SU-DHL-6 (cell line): ENCODE measurements at regions not wholly inside any gene's neighbourhood (a gene's known extent, or its start where the extent isn't known, plus 50 kb on each side); places are given as distances from the start of the nearest gene placed in this dataset.

ENCODE experiments used
- H2AFZ ChIP-seq: fragments of 200-600 bp; sonication (generic); 2 replicates; pipeline ENCODE4 v1.6.1; 2014; ENCODE audit warnings: low read depth, mild to moderate bottlenecking, moderate library complexity, mixed read lengths, antibody characterized with exemption, low read length; ENCODE audit not compliant: severe bottlenecking
- H3F3A ChIP-seq: fragments of 200-600 bp; shearing (Covaris generic); 2 replicates; pipeline ENCODE4 v1.6.0; 2016; ENCODE audit warnings: antibody characterized with exemption, mild to moderate bottlenecking; ENCODE audit not compliant: insufficient read depth
- H3K27ac ChIP-seq: fragments of 200-600 bp; sonication (generic); 2 replicates; pipeline ENCODE4 v1.5.1; 2016; ENCODE audit warnings: low read depth, mild to moderate bottlenecking, low read length, moderate library complexity, mixed read lengths
- H3K27me3 ChIP-seq: fragments of 200-600 bp; sonication (generic), shearing (Covaris generic); 2 replicates; pipeline ENCODE4 v1.6.0; 2014; ENCODE audit warnings: mild to moderate bottlenecking, low read length
- H3K36me3 ChIP-seq: fragments of 200-600 bp; sonication (generic); 2 replicates; pipeline ENCODE4 v1.6.1; 2014; ENCODE audit warnings: mild to moderate bottlenecking, low read length, mixed read lengths
- H3K4me2 ChIP-seq: fragments of 300-600, 200-600 bp; shearing (Covaris generic), sonication (generic); 2 replicates; pipeline ENCODE4 v1.6.0; 2014; ENCODE audit warnings: low read length, low read depth, mild to moderate bottlenecking; ENCODE audit not compliant: poor library complexity, severe bottlenecking
- H3K4me3 ChIP-seq: fragments of 200-600 bp; sonication (generic); 2 replicates; pipeline ENCODE4 v1.5.1; 2014; ENCODE audit warnings: antibody characterized with exemption, low read length, mild to moderate bottlenecking, mixed read lengths; ENCODE audit not compliant: insufficient read depth, poor library complexity, severe bottlenecking
- H3K79me2 ChIP-seq: fragments of 200-600 bp; sonication (generic); 2 replicates; pipeline ENCODE4 v1.6.1; 2014; ENCODE audit warnings: mild to moderate bottlenecking, low read length, moderate library complexity; ENCODE audit not compliant: insufficient read depth
- H3K9ac ChIP-seq: fragments of 200-600 bp; sonication (generic); 2 replicates; pipeline ENCODE4 v1.7.0; 2014; ENCODE audit warnings: mild to moderate bottlenecking, low read length
- H3K9me2 ChIP-seq: fragments of 200-600 bp; sonication (generic); replicated peaks from 2 replicates; pipeline ENCODE4 v1.6.1; 2014; ENCODE audit warnings: low read length; ENCODE audit not compliant: insufficient read depth
- H3K9me3 ChIP-seq: fragments of 200-600 bp; sonication (generic); 2 replicates; pipeline ENCODE4 v1.6.1; 2014; ENCODE audit warnings: low read length, mixed read lengths; ENCODE audit not compliant: insufficient read depth
- H4K20me1 ChIP-seq: fragments of 200-600 bp; sonication (generic); 2 replicates; pipeline ENCODE4 v1.6.1; 2014; ENCODE audit warnings: low read depth, mild to moderate bottlenecking, antibody characterized with exemption, low read length, moderate library complexity, mixed read lengths
- EZH2phosphoT487 ChIP-seq: fragments of 200-600 bp; sonication (generic), shearing (Covaris generic); conservative IDR thresholded peaks from 2 replicates; pipeline ENCODE4 v1.6.1; 2018; ENCODE audit warnings: mild to moderate bottlenecking, antibody characterized with exemption, low read length, moderate library complexity, mixed read lengths
- TF ChIP-seq, protein P1 (sequence below): fragments of 200-600 bp; sonication (generic); IDR thresholded peaks from one replicate; pipeline ENCODE4 v1.5.1; 2017; ENCODE audit warnings: antibody characterized with exemption, mild to moderate bottlenecking, low read length, moderate library complexity; ENCODE audit not compliant: insufficient read depth, poor library complexity, severe bottlenecking

- no peak overlapping the region for H2AFZ ChIP-seq
- TF ChIP-seq, protein P1, sequence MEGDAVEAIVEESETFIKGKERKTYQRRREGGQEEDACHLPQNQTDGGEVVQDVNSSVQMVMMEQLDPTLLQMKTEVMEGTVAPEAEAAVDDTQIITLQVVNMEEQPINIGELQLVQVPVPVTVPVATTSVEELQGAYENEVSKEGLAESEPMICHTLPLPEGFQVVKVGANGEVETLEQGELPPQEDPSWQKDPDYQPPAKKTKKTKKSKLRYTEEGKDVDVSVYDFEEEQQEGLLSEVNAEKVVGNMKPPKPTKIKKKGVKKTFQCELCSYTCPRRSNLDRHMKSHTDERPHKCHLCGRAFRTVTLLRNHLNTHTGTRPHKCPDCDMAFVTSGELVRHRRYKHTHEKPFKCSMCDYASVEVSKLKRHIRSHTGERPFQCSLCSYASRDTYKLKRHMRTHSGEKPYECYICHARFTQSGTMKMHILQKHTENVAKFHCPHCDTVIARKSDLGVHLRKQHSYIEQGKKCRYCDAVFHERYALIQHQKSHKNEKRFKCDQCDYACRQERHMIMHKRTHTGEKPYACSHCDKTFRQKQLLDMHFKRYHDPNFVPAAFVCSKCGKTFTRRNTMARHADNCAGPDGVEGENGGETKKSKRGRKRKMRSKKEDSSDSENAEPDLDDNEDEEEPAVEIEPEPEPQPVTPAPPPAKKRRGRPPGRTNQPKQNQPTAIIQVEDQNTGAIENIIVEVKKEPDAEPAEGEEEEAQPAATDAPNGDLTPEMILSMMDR, result no peak
- TF ChIP-seq EZH2phosphoT487, result no peak
- H4K20me1 ChIP-seq, result no peaks in the 10 kb centered on the region
- peaks cover 3% of the 10 kb centered on the region; the same call in 1 of the 2 replicates for H3K79me2 ChIP-seq
- H3K27ac ChIP-seq, result no peak overlapping the region
- no peaks in the 10 kb centered on the region for H3K36me3 ChIP-seq
- no peak overlapping the region for H3K9ac ChIP-seq
- H3F3A ChIP-seq, result peaks cover 14% of the 10 kb centered on the region; the same call in 1 of the 2 replicates
- no peaks in the 10 kb centered on the region for H3K9me3 ChIP-seq
- H3K4me3 ChIP-seq, result no peak overlapping the region
- H3K27me3 ChIP-seq, result no peaks in the 10 kb centered on the region
- H3K9me2 ChIP-seq, result no peaks in the 10 kb centered on the region
- H3K4me2 ChIP-seq, result no peak overlapping the region
Observed at GRCh38 chr3:152208439-152208838, 60.3 kb upstream of the MBNL1 start.

DNA sequence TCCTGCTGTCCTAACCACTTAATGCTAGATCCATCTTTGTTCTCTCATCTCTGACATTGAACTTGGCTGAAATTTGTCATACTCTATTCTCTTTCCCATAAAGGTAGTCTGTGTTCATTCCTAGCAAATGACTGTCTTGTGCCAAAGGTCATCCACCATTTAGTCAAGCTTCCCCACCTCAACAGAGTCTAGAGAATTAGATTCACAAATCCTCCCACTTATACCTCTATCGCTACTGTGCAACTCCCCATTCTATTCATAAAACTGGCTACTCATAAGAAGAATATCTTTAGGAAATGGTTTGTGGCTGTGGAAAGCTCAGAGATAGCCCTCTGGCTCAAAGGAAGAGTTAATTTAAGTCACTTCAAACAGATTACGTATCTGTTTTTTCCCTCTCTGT, 59.7 kb upstream of the MBNL1 start:
- H3K9ac ChIP-seq, result no peak overlapping the region
- H4K20me1 ChIP-seq, result no peaks in the 10 kb centered on the region
- H3F3A ChIP-seq, result peaks cover 14% of the 10 kb centered on the region; the same call in 1 of the 2 replicates
- no peaks in the 10 kb centered on the region for H3K9me2 ChIP-seq
- H3K9me3 ChIP-seq, result no peaks in the 10 kb centered on the region
- H3K79me2 ChIP-seq, result peaks cover 3% of the 10 kb centered on the region; the same call in 1 of the 2 replicates
- TF ChIP-seq, protein P1, result no peak
- TF ChIP-seq EZH2phosphoT487, result no peak
- H3K27me3 ChIP-seq, result no peaks in the 10 kb centered on the region
- no peaks in the 10 kb centered on the region for H3K36me3 ChIP-seq
- no peak overlapping the region for H2AFZ ChIP-seq
- no peak overlapping the region for H3K4me3 ChIP-seq
- no peak overlapping the region for H3K27ac ChIP-seq
- no peak overlapping the region for H3K4me2 ChIP-seq

DNA sequence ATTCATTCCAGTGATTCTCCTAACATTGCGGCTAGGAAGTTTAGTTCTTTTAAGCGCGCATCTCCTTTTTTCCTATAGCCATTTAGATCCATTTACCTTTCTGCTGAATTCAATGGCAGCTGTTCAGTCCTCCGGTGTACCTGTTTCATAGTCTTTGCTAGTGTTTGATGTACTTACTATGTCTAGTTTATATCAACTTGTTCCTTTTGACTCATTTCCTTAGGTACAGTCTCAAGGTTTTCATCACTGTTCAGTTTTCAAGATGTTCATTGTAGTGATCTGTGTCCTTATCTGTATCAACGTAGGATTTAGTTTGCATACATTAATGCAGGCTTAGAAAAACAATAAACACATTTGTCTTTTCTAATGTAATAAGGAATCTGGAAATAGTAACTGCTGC, 59.0 kb upstream of the MBNL1 start:
- Histone ChIP-seq H3K27ac (no peak overlapping the region), H3K36me3 (no peaks in the 10 kb centered on the region), H3K9me3 (no peaks in the 10 kb centered on the region), H2AFZ (no peak overlapping the region), H3K4me3 (no peak overlapping the region), H3K79me2 (no peaks in the 10 kb centered on the region), H3F3A (peaks cover 11% of the 10 kb centered on the region; the same call in 1 of the 2 replicates), H3K9ac (no peak overlapping the region), H3K27me3 (no peaks in the 10 kb centered on the region), H3K4me2 (no peak overlapping the region), H4K20me1 (no peaks in the 10 kb centered on the region), H3K9me2 (no peaks in the 10 kb centered on the region)
- TF ChIP-seq, protein P1, result no peak
- TF ChIP-seq EZH2phosphoT487, result no peak
